OCI-LY1 (cell line): ENCODE measurements at regions not wholly inside any gene's neighbourhood (a gene's known extent, or its start where the extent isn't known, plus 50 kb on each side); places are given as distances from the start of the nearest gene placed in this dataset.

Experiments
- EZH2 ChIP-seq: fragments of 200-600 bp; sonication (generic), shearing (Covaris generic); IDR thresholded peaks from 2 replicates; pipeline ENCODE4 v1.8.0; 2017; ENCODE audit warnings: borderline replicate concordance, mixed run types, mild to moderate bottlenecking, antibody characterized with exemption, low read length, moderate library complexity, mixed read lengths
- TF ChIP-seq, protein P1 (sequence below): fragments of 200-600 bp; sonication (generic), shearing (Covaris generic); IDR thresholded peaks from 2 replicates; pipeline ENCODE4 v1.5.1; 2017; ENCODE audit warnings: mild to moderate bottlenecking, antibody characterized with exemption, low read length, moderate library complexity, mixed read lengths

DNA sequence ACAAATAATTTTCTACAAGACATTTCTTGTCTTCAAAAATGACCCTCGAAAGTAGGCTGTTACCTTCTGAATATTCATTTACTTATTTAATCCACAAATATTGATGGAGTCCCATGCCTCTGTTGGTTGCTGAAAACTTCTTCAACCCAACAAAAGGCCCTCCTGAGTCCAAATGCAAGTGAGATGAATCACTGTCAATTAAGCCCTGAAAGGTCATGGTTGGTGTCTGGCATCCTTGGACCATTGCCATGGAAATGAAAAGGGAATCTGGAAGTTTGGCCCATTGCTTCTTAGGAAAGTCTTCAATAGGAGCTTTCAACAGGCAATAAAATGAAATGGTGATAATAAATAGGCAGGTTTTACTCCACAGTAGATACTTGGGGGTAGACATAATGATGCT lies 364.7 kb upstream of the DYNLRB2 start:
- TF ChIP-seq, protein P1, sequence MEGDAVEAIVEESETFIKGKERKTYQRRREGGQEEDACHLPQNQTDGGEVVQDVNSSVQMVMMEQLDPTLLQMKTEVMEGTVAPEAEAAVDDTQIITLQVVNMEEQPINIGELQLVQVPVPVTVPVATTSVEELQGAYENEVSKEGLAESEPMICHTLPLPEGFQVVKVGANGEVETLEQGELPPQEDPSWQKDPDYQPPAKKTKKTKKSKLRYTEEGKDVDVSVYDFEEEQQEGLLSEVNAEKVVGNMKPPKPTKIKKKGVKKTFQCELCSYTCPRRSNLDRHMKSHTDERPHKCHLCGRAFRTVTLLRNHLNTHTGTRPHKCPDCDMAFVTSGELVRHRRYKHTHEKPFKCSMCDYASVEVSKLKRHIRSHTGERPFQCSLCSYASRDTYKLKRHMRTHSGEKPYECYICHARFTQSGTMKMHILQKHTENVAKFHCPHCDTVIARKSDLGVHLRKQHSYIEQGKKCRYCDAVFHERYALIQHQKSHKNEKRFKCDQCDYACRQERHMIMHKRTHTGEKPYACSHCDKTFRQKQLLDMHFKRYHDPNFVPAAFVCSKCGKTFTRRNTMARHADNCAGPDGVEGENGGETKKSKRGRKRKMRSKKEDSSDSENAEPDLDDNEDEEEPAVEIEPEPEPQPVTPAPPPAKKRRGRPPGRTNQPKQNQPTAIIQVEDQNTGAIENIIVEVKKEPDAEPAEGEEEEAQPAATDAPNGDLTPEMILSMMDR = no peak
- TF ChIP-seq EZH2 = no peak
